GM19351 (cell line): ENCODE measurements at regions not wholly inside any gene's neighbourhood (a gene's known extent, or its start where the extent isn't known, plus 50 kb on each side); places are given as distances from the start of the nearest gene placed in this dataset.
A peak's percentile ranks its signal among the peaks of the same experiment; 100 is the strongest.
"Not testable (repeated sequence)": the region's sequence is repeated elsewhere in the genome, so short reads cannot be mapped to it uniquely, and the experiment has no call there.

Source experiments
- ATAC-seq: cut with Tn5 transposase; IDR thresholded peaks from one replicate; pipeline ENCODE4 v1.9.1; 2021; ENCODE audit warnings: mild to moderate bottlenecking, moderate library complexity; ENCODE audit not compliant: unreplicated experiment

GRCh38 chr20:1845163-1845523 is 50.1 kb upstream of the SIRPA start:
- ATAC-seq = no peak

GRCh38 chr20:1844325-1845162 is 50.7 kb upstream of the SIRPA start:
- ATAC-seq = peak; percentile 99

DNA sequence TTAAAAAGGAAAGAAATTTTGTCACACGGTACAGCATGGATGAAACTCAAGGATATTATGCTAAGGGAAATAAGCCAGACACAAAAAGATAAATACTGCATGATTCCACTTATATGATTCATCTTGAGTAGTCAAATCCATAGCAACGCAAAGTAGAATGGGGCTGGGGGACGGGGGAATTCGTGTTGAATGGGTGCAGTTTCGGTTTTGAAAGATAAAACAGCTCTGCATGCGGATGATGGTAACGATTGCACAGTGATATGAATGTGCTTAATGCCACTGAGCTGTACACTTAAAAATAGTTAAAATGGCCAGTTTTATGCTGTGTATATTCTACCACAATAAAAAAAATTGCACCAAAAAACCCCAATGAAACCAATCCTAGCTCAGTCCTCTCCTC is 52.9 kb upstream of the SIRPA start:
- no peak for ATAC-seq

GRCh38 chr20:1841554-1842140 is 53.6 kb upstream of the SIRPA start:
- no peak for ATAC-seq

- no peak for ATAC-seq
Measured at GRCh38 chr20:1840817-1841553, 54.2 kb upstream of the SIRPA start.

- not testable (repeated sequence) for ATAC-seq
Measured at GRCh38 chr20:1839376-1840317, 55.6 kb upstream of the SIRPA start.

GRCh38 chr20:1838556-1839279 is 56.5 kb upstream of the SIRPA start:
- no peak for ATAC-seq

- no peak for ATAC-seq
Measured at GRCh38 chr20:1835186-1836035, 59.8 kb upstream of the SIRPA start.

- no peak for ATAC-seq
Measured at GRCh38 chr20:1833728-1834726, 61.2 kb upstream of the SIRPA start.

DNA sequence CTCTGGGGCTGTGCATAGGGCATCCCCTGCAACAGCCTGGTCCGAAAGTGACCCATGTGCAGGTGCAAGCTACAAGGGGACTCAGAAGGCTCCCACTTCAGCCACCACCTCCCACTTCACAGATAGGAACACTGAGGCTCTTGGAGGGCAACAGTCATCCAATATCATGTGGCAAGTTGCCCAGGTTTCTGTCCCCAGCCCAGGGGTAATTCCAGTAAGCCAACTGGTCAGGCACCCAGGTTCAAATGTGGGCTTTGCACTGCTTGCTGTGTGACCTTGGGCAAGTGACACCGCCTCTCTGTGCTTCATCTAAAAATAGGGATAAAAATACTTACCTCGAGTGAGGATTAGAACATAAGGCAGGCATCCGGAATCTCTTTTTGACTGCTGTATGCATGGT is 62.0 kb upstream of the SIRPA start:
- no peak for ATAC-seq

DNA sequence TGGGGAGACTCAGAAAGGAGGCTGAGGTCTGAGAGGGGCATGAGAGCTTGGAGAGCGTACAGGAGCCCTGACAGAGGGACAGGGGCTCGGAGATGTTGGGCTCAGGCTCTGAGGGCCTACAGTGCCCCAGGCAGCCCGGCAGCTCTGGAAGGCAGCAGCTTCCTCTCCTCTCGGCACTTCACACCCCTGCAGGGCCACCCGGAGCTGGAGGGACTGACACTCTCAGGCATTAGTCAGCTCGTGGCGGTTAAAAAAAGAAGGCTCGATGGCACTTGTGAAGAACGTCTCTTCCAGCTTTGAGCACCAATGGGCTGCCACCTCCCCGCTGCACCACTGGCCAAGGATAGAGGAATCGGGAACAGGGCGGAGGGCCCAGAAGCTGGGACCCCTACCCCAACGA is 62.6 kb upstream of the SIRPA start:
- no peak for ATAC-seq

DNA sequence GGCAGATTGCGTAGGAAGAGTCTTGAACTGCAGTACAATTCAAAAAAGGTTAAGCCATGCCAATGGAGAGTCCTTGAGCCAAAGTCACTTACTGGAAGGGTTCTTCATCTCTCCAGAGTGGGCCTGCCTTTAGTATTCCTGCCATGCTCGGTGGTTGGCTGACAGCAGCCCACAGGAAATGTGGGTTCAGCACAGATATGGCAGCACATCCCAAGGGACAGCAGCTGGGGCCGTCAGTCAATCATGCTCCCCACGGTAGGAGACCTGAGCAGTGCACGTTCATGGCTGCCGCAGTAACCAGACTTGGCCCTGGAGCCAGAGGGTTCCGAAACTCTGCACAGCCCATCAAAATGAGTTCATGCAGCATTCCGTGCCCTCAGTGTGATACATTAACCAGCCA is 63.6 kb upstream of the SIRPA start:
- ATAC-seq = no peak

GRCh38 chr20:1831096-1831495 is 64.1 kb upstream of the SIRPA start:
- no peak for ATAC-seq

- ATAC-seq = no peak
Measured at GRCh38 chr20:1830240-1830639, 65.0 kb upstream of the SIRPA start.

DNA sequence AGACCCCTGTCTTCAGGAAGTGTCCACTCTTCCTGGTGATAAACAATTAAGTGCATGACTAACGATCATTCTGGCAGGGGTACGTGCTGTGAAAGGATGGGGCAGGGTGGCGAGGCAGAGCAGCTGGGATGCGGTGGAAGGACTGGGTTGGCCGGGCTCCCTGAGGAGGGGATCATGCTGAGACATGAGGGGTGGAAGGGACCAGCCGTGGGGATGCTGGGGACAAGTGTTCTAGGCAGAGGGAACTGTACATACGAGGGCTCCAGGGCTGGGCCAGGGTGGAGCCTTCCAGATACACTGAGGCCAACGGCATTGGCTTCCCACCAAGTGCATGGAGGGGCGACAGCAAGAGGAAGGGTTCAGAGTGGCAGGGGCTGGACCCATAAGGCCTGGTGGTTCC is 65.7 kb upstream of the SIRPA start:
- no peak for ATAC-seq

- ATAC-seq = no peak
Measured at GRCh38 chr20:1828786-1829131, 66.4 kb upstream of the SIRPA start.

DNA sequence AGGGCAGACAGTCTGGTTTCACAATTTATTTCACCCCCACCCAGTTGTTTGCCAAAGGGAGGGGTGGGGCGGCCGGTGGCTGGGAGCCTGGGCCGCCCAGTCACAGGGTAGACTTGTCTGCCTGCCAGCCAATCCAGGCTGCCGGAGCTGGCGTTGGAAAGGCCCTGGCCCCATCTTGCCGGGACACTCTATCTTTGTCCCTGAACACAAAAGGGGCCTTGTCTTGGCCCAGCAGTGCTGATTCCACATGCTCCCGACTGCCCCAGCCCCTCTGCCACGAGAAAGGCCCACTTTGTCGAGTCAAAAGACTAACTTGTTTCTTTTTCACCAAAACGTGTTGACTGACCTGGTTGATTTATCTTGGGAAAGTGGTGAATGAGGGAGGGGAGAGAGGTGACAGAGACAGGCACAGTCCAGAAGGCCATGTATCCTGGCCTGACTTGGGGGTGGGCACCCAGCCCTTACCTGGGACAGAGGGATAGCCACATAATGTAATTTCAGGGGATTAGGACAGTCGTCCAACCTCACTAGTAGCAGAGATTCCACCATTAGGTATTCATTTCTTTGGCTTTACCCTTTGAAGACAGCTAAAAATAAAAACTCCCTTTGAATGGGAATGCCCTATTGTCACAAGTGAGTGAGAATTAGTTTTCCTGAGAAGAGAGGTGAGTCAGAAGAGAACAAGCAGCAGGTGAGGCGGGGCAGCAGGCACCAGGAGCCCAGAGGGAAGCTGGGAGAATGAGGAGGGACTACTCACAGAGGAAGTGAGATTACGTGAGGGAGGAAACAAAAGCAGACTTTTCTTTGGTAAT is 67.0 kb upstream of the SIRPA start:
- no peak for ATAC-seq
